ENCODE measurements at regions not wholly inside any gene's neighbourhood (a gene's known extent, or its start where the extent isn't known, plus 50 kb on each side); places are given as distances from the start of the nearest gene placed in this dataset.

DNA sequence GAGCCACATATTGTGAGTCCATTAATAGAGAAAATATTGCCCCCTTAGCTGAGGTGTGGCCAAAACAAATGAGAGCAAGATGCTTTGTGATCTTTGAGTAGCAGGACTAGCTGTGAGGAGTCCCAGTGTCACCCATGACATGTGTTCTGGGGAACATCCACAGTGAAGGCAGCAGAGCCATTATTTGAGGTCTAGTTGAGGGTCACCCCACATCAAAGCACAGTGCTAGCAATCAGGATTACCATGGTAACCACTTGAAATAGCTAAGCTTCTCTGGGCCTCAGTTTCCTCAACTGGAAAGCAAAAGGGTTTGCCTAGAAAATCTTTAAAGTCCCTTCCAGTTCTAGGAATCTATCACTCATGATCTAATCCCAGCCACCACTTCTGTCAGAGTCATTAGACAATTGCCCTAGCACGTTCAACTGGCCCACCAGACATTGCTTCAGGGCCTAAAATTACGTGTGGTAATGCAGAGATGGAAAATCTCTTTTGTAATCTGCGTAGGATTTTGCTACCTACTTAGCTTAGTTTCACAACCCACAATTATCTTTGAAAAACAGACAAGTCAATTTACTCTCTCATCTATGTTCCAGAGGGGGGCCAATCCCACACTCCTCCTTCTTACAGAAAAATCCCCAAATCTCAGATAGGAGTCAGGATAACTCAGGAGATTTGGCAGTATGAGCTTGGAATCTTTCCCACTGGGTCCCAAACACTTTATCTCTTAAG, 251.2 kb upstream of the EGLN3 start:
- H3K4me1 ChIP-seq (ENCODE audit: control insufficient read depth in 1 of 2, insufficient read depth in 2 of 2, low read length in 2 of 2) = no peaks in the 10 kb centered on the region
- DNase-seq = no peak
- WGBS, 2 donors = 80 to 83% methylated on average over 3 of the region's 3 CpGs
- no peaks in the 10 kb centered on the region for H3K36me3 ChIP-seq (ENCODE audit: control insufficient read depth in 1 of 2, insufficient read depth in 2 of 2, low read length in 1 of 2)
- H3K4me3 ChIP-seq (ENCODE audit: low read length in 2 of 2) = no peak overlapping the region
- intact Hi-C loops (cut with DNase I) = no loop called here
- H3K27ac ChIP-seq (ENCODE audit: low read depth in 1 of 2, low read length in 2 of 2) = no peak overlapping the region
- H3K9me3 ChIP-seq (ENCODE audit: control insufficient read depth, low read length) = peaks cover 1% of the 10 kb centered on the region
- ATAC-seq (ENCODE audit: low FRiP score) = no peak
- H3K27me3 ChIP-seq (ENCODE audit: control insufficient read depth in 1 of 2, insufficient read depth in 2 of 2, low read length in 1 of 2) = peaks cover 0 to 2% of the 10 kb centered on the region in 2 donors

DNA sequence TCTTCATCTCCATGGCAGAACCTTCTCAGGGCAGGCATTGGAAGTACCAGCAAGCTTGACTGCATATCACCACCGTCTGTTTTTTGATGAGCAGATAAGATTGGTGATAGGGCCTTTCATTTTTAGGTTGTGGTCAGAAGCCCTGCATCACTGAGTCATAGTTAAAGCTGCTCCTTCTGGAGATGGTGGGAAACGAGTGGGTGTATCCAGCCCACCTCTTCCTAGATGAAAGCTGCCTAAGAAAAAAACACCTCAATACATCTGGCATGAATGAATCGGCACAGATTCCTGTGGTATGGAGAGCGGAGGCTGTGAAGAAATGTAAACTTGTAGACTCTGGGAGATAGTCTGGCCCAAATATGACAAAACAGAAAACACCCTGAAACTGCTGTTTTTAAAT, 248.7 kb upstream of the EGLN3 start:
- no peak for ATAC-seq (ENCODE audit: low FRiP score)
- Histone ChIP-seq H3K9me3 (ENCODE audit: control insufficient read depth, low read length) (peaks cover 1% of the 10 kb centered on the region), H3K36me3 (ENCODE audit: control insufficient read depth in 1 of 2, insufficient read depth in 2 of 2, low read length in 1 of 2) (no peaks in the 10 kb centered on the region), H3K27ac (ENCODE audit: low read depth in 1 of 2, low read length in 2 of 2) (no peak overlapping the region), H3K4me1 (ENCODE audit: control insufficient read depth in 1 of 2, insufficient read depth in 2 of 2, low read length in 2 of 2) (no peaks in the 10 kb centered on the region), H3K27me3 (ENCODE audit: control insufficient read depth in 1 of 2, insufficient read depth in 2 of 2, low read length in 1 of 2) (peaks cover 0 to 2% of the 10 kb centered on the region in 2 donors), H3K4me3 (ENCODE audit: low read length in 2 of 2) (no peak overlapping the region)
- intact Hi-C loops (cut with DNase I) = no loop called here
- 55 to 59% methylated on average over 4 of the region's 4 CpGs for WGBS, 2 donors
- no peak for DNase-seq

DNA sequence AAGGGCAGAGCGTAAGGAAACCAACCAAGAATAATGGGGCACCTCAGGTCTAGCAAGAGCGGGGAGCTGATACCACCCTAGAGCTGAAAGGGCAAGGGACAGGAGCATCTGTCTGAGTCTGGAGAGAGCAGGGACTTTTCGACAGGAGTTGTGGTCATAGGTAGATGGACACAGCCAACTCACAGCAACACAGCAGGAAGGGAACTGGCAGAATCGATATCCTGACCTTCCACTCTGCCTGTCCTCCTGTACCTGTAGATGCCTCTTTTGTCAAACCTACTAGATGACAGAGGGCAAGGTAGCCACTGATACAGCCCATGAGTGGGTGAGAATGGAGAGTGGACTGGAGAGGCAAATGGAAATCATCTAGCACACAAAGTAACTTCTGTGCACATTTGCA, 247.2 kb upstream of the EGLN3 start:
- Histone ChIP-seq H3K4me1 (ENCODE audit: control insufficient read depth in 1 of 2, insufficient read depth in 2 of 2, low read length in 2 of 2) (no peaks in the 10 kb centered on the region), H3K4me3 (ENCODE audit: low read length in 2 of 2) (no peak overlapping the region), H3K9me3 (ENCODE audit: control insufficient read depth, low read length) (peaks cover 1% of the 10 kb centered on the region), H3K27me3 (ENCODE audit: control insufficient read depth in 1 of 2, insufficient read depth in 2 of 2, low read length in 1 of 2) (peaks cover 0 to 2% of the 10 kb centered on the region in 2 donors), H3K36me3 (ENCODE audit: control insufficient read depth in 1 of 2, insufficient read depth in 2 of 2, low read length in 1 of 2) (no peaks in the 10 kb centered on the region), H3K27ac (ENCODE audit: low read depth in 1 of 2, low read length in 2 of 2) (no peak overlapping the region)
- ATAC-seq (ENCODE audit: low FRiP score) = no peak
- 94 to 96% methylated on average over 4 of the region's 4 CpGs for WGBS, 2 donors
- intact Hi-C loops (cut with DNase I) = no loop called here
- no peak for DNase-seq

DNA sequence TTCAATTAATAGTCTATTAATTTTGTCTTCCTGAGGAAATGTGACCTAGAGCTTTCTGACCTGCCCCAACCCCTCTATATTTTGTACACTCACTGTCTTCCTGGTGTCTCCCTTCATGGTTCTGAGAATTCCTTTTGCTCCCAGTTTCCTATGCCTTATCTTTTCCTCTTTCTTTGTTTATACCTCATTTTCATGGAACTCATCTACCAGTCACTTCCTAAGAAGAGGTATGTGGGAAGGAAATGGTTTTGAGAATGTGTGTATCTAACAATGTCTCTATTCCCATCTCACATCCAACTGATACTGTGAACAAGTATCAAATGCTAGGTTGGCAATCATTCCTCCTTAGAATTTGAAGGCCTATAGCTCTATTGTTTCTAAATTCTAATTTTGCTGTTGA, 245.1 kb upstream of the EGLN3 start:
- Histone ChIP-seq H3K4me3 (ENCODE audit: low read length in 2 of 2) (no peak overlapping the region), H3K27me3 (ENCODE audit: control insufficient read depth in 1 of 2, insufficient read depth in 2 of 2, low read length in 1 of 2) (peaks cover 0 to 2% of the 10 kb centered on the region in 2 donors), H3K36me3 (ENCODE audit: control insufficient read depth in 1 of 2, insufficient read depth in 2 of 2, low read length in 1 of 2) (no peaks in the 10 kb centered on the region), H3K9me3 (ENCODE audit: control insufficient read depth, low read length) (peaks cover 1% of the 10 kb centered on the region), H3K4me1 (ENCODE audit: control insufficient read depth in 1 of 2, insufficient read depth in 2 of 2, low read length in 2 of 2) (no peaks in the 10 kb centered on the region), H3K27ac (ENCODE audit: low read depth in 1 of 2, low read length in 2 of 2) (no peak overlapping the region)
- intact Hi-C loops (cut with DNase I) = no loop called here
- DNase-seq = no peak
- no peak for ATAC-seq (ENCODE audit: low FRiP score)

DNA sequence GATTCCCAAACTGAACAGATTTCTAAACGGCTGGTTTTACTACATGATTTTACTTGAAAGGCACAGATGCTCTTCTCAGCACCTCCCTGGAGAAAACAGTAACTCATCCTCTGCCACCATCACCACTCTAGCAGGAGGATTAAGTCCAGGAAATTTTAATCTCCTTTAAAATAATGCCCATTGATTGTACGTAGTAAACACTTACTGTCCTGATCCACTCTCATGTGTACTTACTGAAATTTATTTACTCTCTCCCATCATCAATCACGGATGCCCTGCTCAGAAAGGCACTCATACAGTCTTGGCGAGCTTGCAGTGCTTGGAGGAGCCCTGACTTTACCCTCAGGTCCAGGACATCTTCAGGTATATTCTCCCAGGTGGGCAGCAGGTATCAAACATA, 239.8 kb upstream of the EGLN3 start:
- intact Hi-C loops (cut with DNase I) = no loop called here
- WGBS, 2 donors = 76 to 78% methylated on average over 4 of the region's 4 CpGs
- no peaks in the 10 kb centered on the region for H3K9me3 ChIP-seq (ENCODE audit: control insufficient read depth, low read length)
- H3K4me3 ChIP-seq (ENCODE audit: low read length in 2 of 2) = no peak overlapping the region
- no peak overlapping the region for H3K27ac ChIP-seq (ENCODE audit: low read depth in 1 of 2, low read length in 2 of 2)
- ATAC-seq (ENCODE audit: low FRiP score) = no peak
- no peaks in the 10 kb centered on the region for H3K4me1 ChIP-seq (ENCODE audit: control insufficient read depth in 1 of 2, insufficient read depth in 2 of 2, low read length in 2 of 2)
- no peaks in the 10 kb centered on the region for H3K27me3 ChIP-seq (ENCODE audit: control insufficient read depth in 1 of 2, insufficient read depth in 2 of 2, low read length in 1 of 2)
- no peak for DNase-seq
- no peaks in the 10 kb centered on the region for H3K36me3 ChIP-seq (ENCODE audit: control insufficient read depth in 1 of 2, insufficient read depth in 2 of 2, low read length in 1 of 2)

DNA sequence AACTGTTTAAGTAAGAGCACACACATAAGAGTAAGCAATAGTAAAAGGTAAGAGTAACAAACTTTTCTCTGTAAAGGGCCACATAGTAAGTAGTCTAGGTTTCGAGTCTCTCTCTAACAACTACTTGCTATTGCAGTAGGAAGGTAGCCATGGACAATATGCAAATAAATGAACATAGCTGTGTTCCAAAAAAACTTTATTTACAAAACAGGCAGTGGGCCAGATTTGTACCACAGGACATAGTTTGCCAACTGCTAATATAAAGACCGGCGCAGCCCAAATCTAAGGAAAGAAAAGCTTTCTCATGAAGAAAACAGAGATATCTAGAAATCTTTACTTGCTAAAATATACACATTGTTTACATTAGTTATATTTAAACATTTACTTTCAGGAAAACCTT, 239.0 kb upstream of the EGLN3 start:
- Histone ChIP-seq H3K27ac (ENCODE audit: low read depth in 1 of 2, low read length in 2 of 2) (no peak overlapping the region), H3K9me3 (ENCODE audit: control insufficient read depth, low read length) (no peaks in the 10 kb centered on the region), H3K27me3 (ENCODE audit: control insufficient read depth in 1 of 2, insufficient read depth in 2 of 2, low read length in 1 of 2) (no peaks in the 10 kb centered on the region), H3K4me1 (ENCODE audit: control insufficient read depth in 1 of 2, insufficient read depth in 2 of 2, low read length in 2 of 2) (no peaks in the 10 kb centered on the region), H3K36me3 (ENCODE audit: control insufficient read depth in 1 of 2, insufficient read depth in 2 of 2, low read length in 1 of 2) (no peaks in the 10 kb centered on the region), H3K4me3 (ENCODE audit: low read length in 2 of 2) (no peak overlapping the region)
- 68 to 73% methylated on average over 3 of the region's 3 CpGs for WGBS, 2 donors
- intact Hi-C loops (cut with DNase I) = no loop called here
- ATAC-seq (ENCODE audit: low FRiP score) = no peak
- DNase-seq = no peak

DNA sequence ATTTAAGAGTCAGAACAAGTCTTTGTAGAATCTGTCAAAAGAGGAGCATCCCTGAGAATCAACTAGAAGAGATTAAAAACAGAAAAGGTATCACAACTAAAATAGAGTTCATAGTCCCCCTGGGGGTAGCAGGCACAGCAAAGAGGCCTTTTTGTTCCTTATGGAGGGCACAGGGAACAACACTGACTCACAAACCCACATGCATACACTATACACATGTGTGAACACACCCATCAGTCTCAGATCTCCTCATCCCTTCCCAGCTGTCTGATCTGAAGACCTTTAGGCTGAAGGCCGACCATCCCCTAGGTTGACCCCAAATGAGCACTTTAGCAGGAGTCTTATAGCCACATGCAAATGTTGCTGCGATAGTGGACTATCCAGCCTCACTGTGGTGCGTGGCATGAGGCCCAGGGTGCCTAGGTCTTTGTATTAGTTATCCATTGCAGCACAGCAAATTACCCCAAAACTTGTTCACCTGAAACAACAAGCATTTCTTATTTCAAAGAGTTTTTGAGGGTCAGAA, 236.7 kb upstream of the EGLN3 start:
- Histone ChIP-seq H3K4me3 (ENCODE audit: low read length in 2 of 2) (no peak overlapping the region), H3K27ac (ENCODE audit: low read depth in 1 of 2, low read length in 2 of 2) (no peak overlapping the region), H3K36me3 (ENCODE audit: control insufficient read depth in 1 of 2, insufficient read depth in 2 of 2, low read length in 1 of 2) (no peaks in the 10 kb centered on the region), H3K9me3 (ENCODE audit: control insufficient read depth, low read length) (no peaks in the 10 kb centered on the region), H3K4me1 (ENCODE audit: control insufficient read depth in 1 of 2, insufficient read depth in 2 of 2, low read length in 2 of 2) (no peaks in the 10 kb centered on the region), H3K27me3 (ENCODE audit: control insufficient read depth in 1 of 2, insufficient read depth in 2 of 2, low read length in 1 of 2) (no peaks in the 10 kb centered on the region)
- no peak for ATAC-seq (ENCODE audit: low FRiP score)
- intact Hi-C loops (cut with DNase I) = no loop called here
- 91 to 96% methylated on average over 3 of the region's 3 CpGs for WGBS, 2 donors
- DNase-seq = no peak

DNA sequence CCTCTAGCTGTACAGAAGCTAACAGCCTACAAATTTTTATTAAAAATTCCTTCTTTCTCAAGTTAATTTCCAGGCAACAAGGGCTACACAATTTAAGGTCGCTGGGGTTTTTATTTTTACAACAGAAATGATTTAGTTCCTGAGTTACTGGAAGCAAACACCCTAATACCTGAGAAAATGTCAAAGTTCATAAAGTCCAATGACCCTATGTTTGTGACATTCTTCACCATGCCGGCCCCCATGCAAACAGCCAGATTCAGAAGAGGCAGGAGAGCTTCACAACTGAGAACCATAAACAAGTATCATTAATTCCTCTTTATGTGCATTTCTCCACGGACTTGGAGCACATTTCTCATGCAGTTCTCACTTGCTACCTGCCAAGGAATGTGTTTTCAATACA, 236.2 kb upstream of the EGLN3 start:
- H3K4me1 ChIP-seq (ENCODE audit: control insufficient read depth in 1 of 2, insufficient read depth in 2 of 2, low read length in 2 of 2) = no peaks in the 10 kb centered on the region
- no peaks in the 10 kb centered on the region for H3K9me3 ChIP-seq (ENCODE audit: control insufficient read depth, low read length)
- H3K27me3 ChIP-seq (ENCODE audit: control insufficient read depth in 1 of 2, insufficient read depth in 2 of 2, low read length in 1 of 2) = no peaks in the 10 kb centered on the region
- no peak for ATAC-seq (ENCODE audit: low FRiP score)
- no peak overlapping the region for H3K4me3 ChIP-seq (ENCODE audit: low read length in 2 of 2)
- H3K36me3 ChIP-seq (ENCODE audit: control insufficient read depth in 1 of 2, insufficient read depth in 2 of 2, low read length in 1 of 2) = no peaks in the 10 kb centered on the region
- intact Hi-C loops (cut with DNase I) = no loop called here
- WGBS, 2 donors = 66 to 75% methylated on average over 3 of the region's 3 CpGs
- DNase-seq = no peak
- no peak overlapping the region for H3K27ac ChIP-seq (ENCODE audit: low read depth in 1 of 2, low read length in 2 of 2)

DNA sequence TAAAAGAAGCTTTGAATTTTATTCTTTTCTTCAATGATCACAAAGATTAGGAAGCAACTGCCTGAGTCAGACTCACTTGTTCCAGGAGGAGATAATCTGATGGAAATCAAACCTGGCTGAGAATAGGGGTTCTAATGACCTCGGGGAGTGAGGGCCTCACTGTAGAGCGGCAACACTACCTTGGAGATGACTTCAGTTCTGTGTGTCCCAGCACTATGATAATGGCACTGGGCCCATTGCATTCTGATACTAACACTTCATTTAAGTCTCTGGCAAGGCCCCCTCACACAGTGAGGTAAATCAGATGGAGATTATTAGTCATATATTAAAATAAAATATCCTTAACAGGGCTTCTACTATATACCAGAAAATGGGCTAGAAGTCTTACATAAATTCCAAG, 233.3 kb upstream of the EGLN3 start:
- intact Hi-C loops (cut with DNase I) = no loop called here
- ATAC-seq (ENCODE audit: low FRiP score) = no peak
- no peaks in the 10 kb centered on the region for H3K9me3 ChIP-seq (ENCODE audit: control insufficient read depth, low read length)
- no peak overlapping the region for H3K27ac ChIP-seq (ENCODE audit: low read depth in 1 of 2, low read length in 2 of 2)
- 93 to 94% methylated on average over 2 of the region's 2 CpGs for WGBS, 2 donors
- no peak for DNase-seq
- H3K27me3 ChIP-seq (ENCODE audit: control insufficient read depth in 1 of 2, insufficient read depth in 2 of 2, low read length in 1 of 2) = no peaks in the 10 kb centered on the region
- H3K4me3 ChIP-seq (ENCODE audit: low read length in 2 of 2) = no peak overlapping the region
- H3K4me1 ChIP-seq (ENCODE audit: control insufficient read depth in 1 of 2, insufficient read depth in 2 of 2, low read length in 2 of 2) = no peaks in the 10 kb centered on the region
- H3K36me3 ChIP-seq (ENCODE audit: control insufficient read depth in 1 of 2, insufficient read depth in 2 of 2, low read length in 1 of 2) = no peaks in the 10 kb centered on the region
